H9 (cell line): ENCODE measurements at regions not wholly inside any gene's neighbourhood (a gene's known extent, or its start where the extent isn't known, plus 50 kb on each side); places are given as distances from the start of the nearest gene placed in this dataset.

Experiments
- DNase-seq: peaks from one replicate; pipeline ENCODE4 v3.0.0-alpha.2; 2017
- H2AFZ ChIP-seq: one replicate; pipeline ENCODE4 v1.6.1; 2013; ENCODE audit warnings: mild to moderate bottlenecking, low read length, control low read depth, moderate library complexity
- H2AK5ac ChIP-seq: 2 replicates; pipeline ENCODE4 v1.6.1; 2013; ENCODE audit warnings: low read length, control low read depth, mixed read lengths; ENCODE audit not compliant: insufficient read length
- H2BK120ac ChIP-seq: one replicate; pipeline ENCODE4 v1.6.1; 2013; ENCODE audit warnings: low read depth, mild to moderate bottlenecking, low read length, control low read depth, inconsistent platforms; ENCODE audit not compliant: poor library complexity, severe bottlenecking
- H2BK12ac ChIP-seq: 2 replicates; pipeline ENCODE4 v1.6.1; 2013; ENCODE audit warnings: low read length, control low read depth, mixed read lengths, low read depth; ENCODE audit not compliant: insufficient read length
- H2BK15ac ChIP-seq: 2 replicates; pipeline ENCODE4 v1.6.1; 2013; ENCODE audit warnings: low read depth, low read length, control low read depth
- H2BK20ac ChIP-seq: one replicate; pipeline ENCODE4 v1.6.1; 2013; ENCODE audit warnings: low read depth, mild to moderate bottlenecking, low read length, control low read depth, inconsistent platforms; ENCODE audit not compliant: poor library complexity, severe bottlenecking
- H2BK5ac ChIP-seq: 2 replicates; pipeline ENCODE4 v1.6.1; 2013; ENCODE audit warnings: low read length, control low read depth, mixed read lengths; ENCODE audit not compliant: insufficient read length
- H3K14ac ChIP-seq: 2 replicates; pipeline ENCODE4 v1.6.1; 2013; ENCODE audit warnings: low read length, control low read depth; ENCODE audit not compliant: insufficient read depth
- H3K18ac ChIP-seq: 2 replicates; pipeline ENCODE4 v1.6.1; 2013; ENCODE audit warnings: low read depth, mild to moderate bottlenecking, mixed read lengths, low read length, control low read depth; ENCODE audit not compliant: insufficient read length
- H3K23ac ChIP-seq: 2 replicates; pipeline ENCODE4 v1.6.1; 2013; ENCODE audit warnings: low read length, control low read depth, mixed read lengths, low read depth; ENCODE audit not compliant: insufficient read length
- H3K23me2 ChIP-seq: 2 replicates; pipeline ENCODE4 v1.6.1; 2013; ENCODE audit warnings: low read depth, mild to moderate bottlenecking, mixed read lengths, low read length, control low read depth; ENCODE audit not compliant: insufficient read length, poor library complexity, severe bottlenecking
- H3K27ac ChIP-seq: 2 replicates; pipeline ENCODE4 v1.5.1; 2013; ENCODE audit warnings: low read length, control low read depth, mixed read lengths, low read depth; ENCODE audit not compliant: insufficient read length
- H3K27me3 ChIP-seq: 2 replicates; pipeline ENCODE4 v1.6.1; 2013; ENCODE audit warnings: low read length, control low read depth, inconsistent platforms; ENCODE audit not compliant: insufficient read depth
- H3K4ac ChIP-seq: 2 replicates; pipeline ENCODE4 v1.6.1; 2013; ENCODE audit warnings: low read depth, mild to moderate bottlenecking, control low read depth, inconsistent platforms, low read length, moderate library complexity
- H3K4me1 ChIP-seq: 2 replicates; pipeline ENCODE4 v1.6.1; 2013; ENCODE audit warnings: low read length, control low read depth, inconsistent platforms; ENCODE audit not compliant: insufficient read depth
- H3K4me2 ChIP-seq: 2 replicates; pipeline ENCODE4 v1.6.1; 2013; ENCODE audit warnings: low read length, control low read depth, mixed read lengths; ENCODE audit not compliant: insufficient read length, insufficient read depth
- H3K56ac ChIP-seq: 2 replicates; pipeline ENCODE4 v1.6.1; 2013; ENCODE audit warnings: low read depth, mild to moderate bottlenecking, mixed read lengths, low read length, control low read depth; ENCODE audit not compliant: insufficient read length
- H3K79me1 ChIP-seq: 2 replicates; pipeline ENCODE4 v1.6.1; 2013; ENCODE audit warnings: low read depth, mild to moderate bottlenecking, moderate library complexity, low read length, control low read depth, inconsistent platforms; ENCODE audit not compliant: insufficient read depth, poor library complexity, severe bottlenecking
- H3K79me2 ChIP-seq: 2 replicates; pipeline ENCODE4 v1.6.1; 2013; ENCODE audit warnings: low read length, control low read depth, inconsistent platforms; ENCODE audit not compliant: insufficient read depth
- H3K9ac ChIP-seq: 2 replicates; pipeline ENCODE4 v1.6.1; 2013; ENCODE audit warnings: low read length, control low read depth, mixed read lengths; ENCODE audit not compliant: insufficient read length; ENCODE audit errors: extremely low read depth
- H3K9me3 ChIP-seq: one replicate; pipeline ENCODE4 v1.6.1; 2013; ENCODE audit warnings: low read depth, low read length, inconsistent platforms; ENCODE audit not compliant: control insufficient read depth
- H3T11ph ChIP-seq: one replicate; pipeline ENCODE4 v1.6.1; 2013; ENCODE audit warnings: mild to moderate bottlenecking, low read length, control low read depth, inconsistent platforms
- H4K20me1 ChIP-seq: one replicate; pipeline ENCODE4 v1.6.1; 2013; ENCODE audit not compliant: control insufficient read depth, insufficient read length, insufficient read depth
- H4K5ac ChIP-seq: 2 replicates; pipeline ENCODE4 v1.6.1; 2013; ENCODE audit warnings: low read depth, mild to moderate bottlenecking, mixed read lengths, low read length, control low read depth; ENCODE audit not compliant: insufficient read length
- H4K8ac ChIP-seq: replicated peaks from 2 replicates; pipeline ENCODE4 v1.6.1; 2013; ENCODE audit warnings: low read length, control low read depth, mixed read lengths, low read depth; ENCODE audit not compliant: insufficient read length
- H4K91ac ChIP-seq: 2 replicates; pipeline ENCODE4 v1.6.1; 2013; ENCODE audit warnings: low read depth, mild to moderate bottlenecking, moderate library complexity, mixed read lengths, low read length, control low read depth; ENCODE audit not compliant: insufficient read length
- H3K27ac Mint-ChIP-seq, 3 experiments: 2 replicates in 2 of 3; 3 replicates in 1 of 3; pipeline ENCODE4 v1.8.0; 2020 to 2021; ENCODE audit warnings: mixed read lengths in 3 of 3, mild to moderate bottlenecking in 1 of 3, moderate library complexity in 1 of 3
- H3K27me3 Mint-ChIP-seq: 2 replicates; pipeline ENCODE4 v1.8.0; 2021; ENCODE audit warnings: low read depth, mild to moderate bottlenecking, moderate library complexity, mixed read lengths
- H3K36me3 Mint-ChIP-seq, 3 experiments: 2 replicates in 2 of 3; 3 replicates in 1 of 3; pipeline ENCODE4 v1.8.0; 2020 to 2021; ENCODE audit warnings: low read depth in 3 of 3, mixed read lengths in 3 of 3; ENCODE audit not compliant: insufficient read depth in 1 of 3
- H3K4me1 Mint-ChIP-seq, 2 experiments: 2 replicates each; pipeline ENCODE4 v1.8.0; 2020; ENCODE audit warnings: mixed read lengths in 2 of 2
- H3K4me3 Mint-ChIP-seq, 2 experiments: 2 replicates in 1 of 2; 3 replicates in 1 of 2; pipeline ENCODE4 v1.8.0; 2020 to 2021; ENCODE audit warnings: mild to moderate bottlenecking in 2 of 2, mixed read lengths in 2 of 2, moderate library complexity in 1 of 2
- H3K9me3 Mint-ChIP-seq, 2 experiments: 2 replicates in 1 of 2; 3 replicates in 1 of 2; pipeline ENCODE4 v1.8.0; 2020; ENCODE audit warnings: mild to moderate bottlenecking in 2 of 2, mixed read lengths in 2 of 2, moderate library complexity in 1 of 2
- CTCF ChIP-seq: fragments of 200-600 bp; sonication (generic); conservative IDR thresholded peaks from 3 replicates; pipeline ENCODE4 v1.8.0; 2021; ENCODE audit warnings: antibody characterized with exemption, mild to moderate bottlenecking
- WGBS: extraction: QIAGEN DNeasy Blood & Tissue Kit; methylation state at CpG from one replicate; pipeline ENCODE4 v1.1.7; 2013; ENCODE audit warnings: missing lambda C conversion rate, low lambda C conversion rate, mixed read lengths; ENCODE audit not compliant: insufficient read length; ENCODE audit errors: extremely low coverage; 5-methylcytosine and 5-hydroxymethylcytosine counted together

- H3K27ac Mint-ChIP-seq, result no peak overlapping the region
- no peaks in the 10 kb centered on the region for H4K20me1 ChIP-seq
- no peaks in the 10 kb centered on the region for H3K79me2 ChIP-seq
- H3K36me3 Mint-ChIP-seq, result peaks cover 0 to 2% (median 0%) of the 10 kb centered on the region in 3 experiments; a peak in 2 of 7 replicates
- H2AFZ ChIP-seq, result no peak overlapping the region
- no peak overlapping the region for H2BK120ac ChIP-seq
- H3K18ac ChIP-seq, result no peak overlapping the region
- H3K14ac ChIP-seq, result no peak overlapping the region
- no peaks in the 10 kb centered on the region for H3K4me1 ChIP-seq
- no peak overlapping the region for H3K56ac ChIP-seq
- no peak for TF ChIP-seq CTCF
- no peak for DNase-seq
- no peak overlapping the region for H3K9ac ChIP-seq
- no peak overlapping the region for H4K5ac ChIP-seq
- H3K4me2 ChIP-seq, result no peak overlapping the region
- H2BK15ac ChIP-seq, result no peak overlapping the region
- H3K4me3 Mint-ChIP-seq, result no peak overlapping the region
- H3K79me1 ChIP-seq, result no peaks in the 10 kb centered on the region
- no CpG with 5 or more reads among the region's 5 CpGs for WGBS
- no peaks in the 10 kb centered on the region for H3K4me1 Mint-ChIP-seq
- H3K27me3 ChIP-seq, result no peaks in the 10 kb centered on the region
- no peak overlapping the region for H2AK5ac ChIP-seq
- no peak overlapping the region for H2BK5ac ChIP-seq
- no peak overlapping the region for H4K91ac ChIP-seq
- H3T11ph ChIP-seq, result no peak overlapping the region
- H3K4ac ChIP-seq, result no peak overlapping the region
- H4K8ac ChIP-seq, result no peak overlapping the region
- peaks cover 0 to 11% of the 10 kb centered on the region in 2 experiments; a peak in 2 of 5 replicates for H3K9me3 Mint-ChIP-seq
- no peak overlapping the region for H3K23ac ChIP-seq
- no peak overlapping the region for H2BK20ac ChIP-seq
- H3K27me3 Mint-ChIP-seq, result no peaks in the 10 kb centered on the region
- H3K27ac ChIP-seq, result no peak overlapping the region
- H3K9me3 ChIP-seq, result no peaks in the 10 kb centered on the region
- no peak overlapping the region for H2BK12ac ChIP-seq
- H3K23me2 ChIP-seq, result no peaks in the 10 kb centered on the region
Measured at GRCh38 chr14:27366596-27366995, 768.8 kb upstream of the NOVA1 start.
